HG03342 (cell line): ENCODE measurements at regions not wholly inside any gene's neighbourhood (a gene's known extent, or its start where the extent isn't known, plus 50 kb on each side); places are given as distances from the start of the nearest gene placed in this dataset.
"Not testable (repeated sequence)": the region's sequence is repeated elsewhere in the genome, so short reads cannot be mapped to it uniquely, and the experiment has no call there.

Experiments
- ATAC-seq: cut with Tn5 transposase; IDR thresholded peaks from one replicate; pipeline ENCODE4 v1.9.1; 2021; ENCODE audit warnings: mild to moderate bottlenecking, moderate library complexity; ENCODE audit not compliant: unreplicated experiment

DNA sequence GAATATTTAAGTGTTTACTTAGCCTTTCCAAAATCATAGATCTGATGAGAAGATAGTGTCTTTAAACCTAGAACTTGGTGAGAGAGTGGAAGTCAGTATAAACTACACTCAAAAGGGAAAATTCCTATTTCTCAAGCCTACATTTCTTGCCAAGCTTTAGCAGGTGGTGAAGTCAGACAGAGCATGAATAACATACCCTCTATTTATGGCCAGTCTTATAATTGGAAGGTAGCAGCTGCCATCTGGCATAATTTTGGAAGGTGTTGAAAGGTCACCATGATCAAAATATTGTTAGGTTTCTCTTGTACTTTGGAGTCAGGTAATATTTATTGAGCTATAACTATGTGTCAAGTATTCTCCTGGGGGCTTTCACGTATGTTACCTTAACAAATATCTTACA, 729.3 kb upstream of the KIF2B start:
- no peak for ATAC-seq

DNA sequence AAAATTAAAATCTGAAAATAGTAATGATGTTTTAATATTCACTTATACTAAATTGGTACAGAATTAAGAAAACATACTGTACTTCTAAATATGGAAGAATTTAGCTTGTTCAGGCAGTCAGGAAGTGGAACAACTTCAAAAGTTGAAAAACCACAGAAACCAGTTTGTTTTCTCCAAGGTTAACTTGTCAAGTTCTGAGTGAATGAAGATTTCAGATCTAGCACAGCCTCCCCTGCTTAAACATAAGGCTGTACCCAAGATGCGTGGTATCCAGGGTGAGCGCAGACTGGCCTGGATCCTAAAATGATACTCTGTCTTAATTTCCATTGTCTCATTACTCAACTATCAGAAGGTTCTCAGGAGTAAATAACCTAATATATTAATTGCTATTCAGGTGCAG, 730.7 kb upstream of the KIF2B start:
- ATAC-seq: no peak

DNA sequence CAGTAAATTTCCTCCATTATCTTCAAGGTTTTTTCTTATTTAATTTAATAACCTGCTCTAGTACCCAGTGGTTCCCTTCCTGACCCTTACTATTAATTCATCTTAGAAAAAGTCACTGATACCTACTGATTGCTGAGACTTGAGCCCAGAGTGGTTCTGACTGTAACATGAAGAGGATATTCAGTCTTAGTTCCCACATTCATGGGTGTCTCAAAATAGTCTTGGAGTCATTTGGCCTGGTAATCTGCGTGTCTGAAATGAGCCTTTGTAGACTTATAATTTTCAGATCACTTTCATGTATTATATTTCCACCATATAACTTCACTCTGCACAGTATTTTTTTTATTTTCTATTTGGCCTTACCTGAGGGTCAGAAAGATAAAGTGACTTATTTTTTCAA, 732.0 kb upstream of the KIF2B start:
- no peak for ATAC-seq

DNA sequence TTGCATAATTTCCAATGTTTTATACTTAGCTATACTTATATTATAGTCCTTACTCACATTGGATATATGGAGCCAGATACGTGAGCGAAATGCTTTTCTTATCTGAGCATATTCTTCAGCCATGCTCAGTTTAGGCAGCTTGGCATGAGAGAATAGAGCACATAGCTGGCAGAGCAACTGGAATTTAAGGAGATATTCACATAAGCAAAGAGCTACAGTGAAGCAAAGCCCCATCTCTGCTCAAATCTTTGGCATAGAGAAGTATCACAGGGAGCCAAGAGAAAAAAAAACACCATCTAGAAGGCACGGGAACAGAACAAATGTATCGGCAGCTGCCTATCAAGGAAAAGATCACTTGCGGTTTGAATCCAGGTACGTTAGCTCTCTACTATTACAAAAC, 734.2 kb upstream of the KIF2B start:
- no peak for ATAC-seq

DNA sequence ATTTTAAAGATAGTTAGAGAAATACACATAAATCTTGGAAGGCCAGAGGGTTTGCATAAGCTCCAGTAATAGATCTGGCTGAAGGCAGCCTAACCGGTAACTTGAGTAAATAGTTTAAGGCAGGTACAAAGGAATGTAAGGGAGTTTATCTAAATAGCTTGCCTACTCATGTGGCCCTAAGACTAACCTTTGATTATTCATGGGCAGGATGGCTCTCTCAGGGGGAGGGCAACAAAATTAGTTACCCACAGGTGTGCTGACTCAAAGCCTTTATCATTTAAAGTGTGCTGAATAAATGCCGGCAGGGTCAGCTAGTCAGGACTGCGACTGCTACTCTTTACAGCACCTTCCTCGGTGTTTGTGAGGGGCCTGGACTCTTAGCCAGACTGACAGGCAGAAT, 761.3 kb upstream of the KIF2B start:
- ATAC-seq: no peak

DNA sequence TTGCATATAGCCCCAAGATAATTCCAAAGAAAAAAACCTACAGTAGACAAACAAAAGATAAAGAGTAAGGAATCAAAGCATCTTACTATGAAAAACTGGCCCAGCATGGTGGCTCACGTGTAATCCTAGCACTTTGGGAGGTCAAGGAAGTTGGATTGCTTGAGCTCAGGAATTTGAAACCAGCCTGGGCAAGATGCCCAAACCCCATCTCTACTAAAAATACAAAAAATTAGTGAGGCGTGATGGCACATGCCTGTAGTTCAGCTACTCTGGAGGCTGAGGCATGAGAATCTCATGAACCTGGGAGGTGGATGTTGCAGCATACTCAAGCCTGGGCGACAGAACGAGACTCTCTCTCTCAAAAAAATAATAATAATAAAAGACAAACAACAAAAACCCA, 764.7 kb upstream of the KIF2B start:
- no peak for ATAC-seq

DNA sequence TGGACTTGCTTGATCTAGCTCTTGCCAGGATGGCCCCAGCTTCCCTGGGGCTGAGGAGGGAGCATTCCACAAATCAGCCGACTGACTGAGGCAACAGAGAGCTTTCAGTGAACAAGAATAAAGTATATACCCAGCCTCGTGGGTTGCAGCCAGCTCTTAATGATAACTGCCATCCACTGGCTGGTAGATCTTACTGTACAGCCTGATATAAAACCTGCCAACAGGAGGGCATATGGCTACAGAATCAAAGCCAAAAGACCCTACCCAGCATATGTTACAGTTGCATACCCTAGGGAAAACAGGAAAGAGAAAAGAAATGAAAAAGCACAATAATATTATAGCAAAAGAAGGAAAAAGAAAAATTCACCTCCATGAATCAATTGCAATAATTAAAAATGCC, 775.9 kb upstream of the KIF2B start:
- ATAC-seq: no peak

DNA sequence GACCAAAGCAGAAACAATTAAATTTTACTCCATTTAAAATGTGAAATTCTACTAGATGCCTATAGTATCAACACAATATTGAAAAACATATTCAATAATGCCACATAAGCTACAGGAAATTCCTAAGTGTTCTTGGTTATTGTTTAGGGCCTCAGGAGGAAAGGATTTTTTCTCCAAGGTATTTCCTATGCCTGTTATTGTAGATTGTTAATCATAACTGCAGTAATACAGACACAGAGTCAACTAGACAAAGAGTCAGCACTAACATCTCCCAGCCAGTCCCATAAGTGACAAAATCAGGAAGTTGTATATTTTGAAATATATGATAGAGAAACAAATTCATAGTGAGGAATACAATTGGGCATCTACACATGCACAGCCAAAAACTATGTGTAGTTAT, 782.7 kb upstream of the KIF2B start:
- no peak for ATAC-seq

DNA sequence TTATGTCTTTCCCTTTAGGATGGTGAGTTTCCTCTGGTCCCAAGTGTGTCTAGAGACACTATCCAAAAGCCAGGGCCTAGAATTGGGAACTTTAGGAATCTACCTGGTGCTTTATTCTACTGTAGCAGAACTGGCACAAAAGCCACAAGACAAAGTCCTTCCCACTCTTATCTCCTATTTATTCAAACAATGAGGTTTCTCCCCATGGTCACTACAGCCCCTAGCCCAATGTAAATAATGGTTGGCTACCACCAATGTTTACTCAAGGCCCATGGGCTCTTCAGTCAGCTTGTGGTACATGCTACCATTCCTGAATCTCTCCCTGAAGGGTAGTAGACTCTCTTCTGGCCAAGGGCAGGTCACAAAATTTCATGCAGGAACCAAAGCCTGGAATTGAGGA, 789.4 kb upstream of the KIF2B start:
- ATAC-seq: no peak

DNA sequence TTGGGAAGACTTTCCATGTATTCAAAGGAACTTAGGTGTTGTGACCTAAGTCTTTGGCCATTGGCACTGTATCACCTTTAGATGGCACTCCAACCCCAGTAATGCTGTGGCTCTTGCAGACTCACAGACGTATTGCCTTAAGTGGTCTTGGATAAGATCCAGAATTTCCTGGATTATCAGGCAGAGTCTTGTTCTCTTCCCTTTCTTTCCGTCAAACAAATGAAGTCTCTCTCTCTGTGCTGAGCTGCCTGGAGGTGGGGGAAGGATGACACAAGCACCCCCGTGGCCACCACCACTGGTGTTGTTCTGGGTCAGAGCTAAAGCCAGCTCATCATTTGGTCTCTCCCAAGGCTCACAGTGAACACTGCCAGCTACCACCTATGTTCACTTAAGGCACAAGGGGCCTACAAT, 789.9 kb upstream of the KIF2B start:
- no peak for ATAC-seq

DNA sequence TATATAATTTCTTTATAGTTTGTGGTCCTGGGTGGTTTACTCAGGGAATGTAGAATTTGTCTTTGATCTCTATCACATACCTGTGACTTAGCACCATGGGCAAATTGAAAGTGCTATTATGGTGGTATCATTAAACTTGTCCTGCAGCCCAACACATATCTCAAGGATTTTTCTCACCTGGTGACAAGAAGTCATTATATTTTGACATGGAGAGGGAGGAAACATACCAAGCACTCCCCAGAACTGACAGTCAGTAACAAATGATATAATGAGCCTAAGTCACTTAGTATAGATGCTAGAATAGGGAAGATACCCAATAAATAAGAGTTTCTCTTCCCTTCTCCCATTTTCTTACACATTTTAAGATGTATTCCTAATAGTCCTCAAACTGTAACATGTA, 805.5 kb upstream of the KIF2B start:
- no peak for ATAC-seq

DNA sequence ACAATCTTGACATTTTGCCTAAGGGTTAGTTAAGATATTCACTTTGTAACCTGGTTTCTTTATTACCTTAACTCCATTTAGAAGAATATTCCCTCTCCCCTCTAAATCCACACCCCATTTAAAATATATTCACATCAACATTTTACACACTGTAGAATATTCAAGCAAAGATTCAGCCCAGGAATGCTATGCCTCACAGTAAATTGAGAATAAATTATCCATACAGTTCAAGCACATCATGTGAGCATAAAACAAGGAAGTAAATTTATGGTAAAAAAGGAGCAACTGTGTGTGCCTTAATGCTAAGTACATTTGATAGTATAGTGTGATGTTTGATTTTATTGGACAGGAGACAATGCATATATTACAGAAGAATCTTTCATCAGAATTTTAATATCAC, 806.6 kb upstream of the KIF2B start:
- no peak for ATAC-seq

DNA sequence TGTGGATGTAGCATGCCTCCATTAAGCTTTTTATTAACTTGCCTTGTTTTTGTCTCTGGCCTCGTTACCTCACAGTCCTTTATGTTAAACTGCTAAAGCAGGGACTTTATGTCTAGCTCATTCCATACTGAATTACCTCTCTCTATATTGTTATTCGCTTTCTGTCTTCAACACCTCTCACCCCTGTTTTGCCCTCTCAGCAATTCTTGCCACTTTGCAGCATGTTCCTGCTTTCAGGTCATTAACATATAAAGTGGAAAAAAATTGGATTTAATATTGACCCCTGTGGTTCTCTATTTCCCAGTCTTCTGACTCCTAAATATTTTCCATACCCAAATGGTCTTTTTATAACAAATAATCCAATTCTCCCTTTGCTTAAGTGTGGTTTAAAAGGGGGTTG, 810.4 kb upstream of the KIF2B start:
- no peak for ATAC-seq

DNA sequence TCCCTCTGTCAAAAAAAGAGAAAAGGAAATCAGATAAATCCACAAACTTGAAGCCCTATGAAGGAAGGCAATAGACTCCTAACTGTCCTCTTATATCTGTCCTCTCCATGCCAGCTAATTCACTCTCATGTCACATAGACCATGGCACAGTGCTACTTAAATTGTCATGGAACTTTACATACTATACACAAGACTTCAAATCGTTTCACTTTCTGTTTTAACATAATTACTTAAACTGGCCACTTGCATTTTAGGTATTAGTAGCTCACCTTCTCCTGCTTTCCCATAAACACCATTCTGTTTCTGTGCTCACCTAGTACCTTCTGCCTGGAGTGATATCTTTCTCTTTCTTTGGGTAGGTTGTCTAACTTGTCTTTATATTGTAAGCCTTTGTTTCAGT, 816.7 kb upstream of the KIF2B start:
- no peak for ATAC-seq

DNA sequence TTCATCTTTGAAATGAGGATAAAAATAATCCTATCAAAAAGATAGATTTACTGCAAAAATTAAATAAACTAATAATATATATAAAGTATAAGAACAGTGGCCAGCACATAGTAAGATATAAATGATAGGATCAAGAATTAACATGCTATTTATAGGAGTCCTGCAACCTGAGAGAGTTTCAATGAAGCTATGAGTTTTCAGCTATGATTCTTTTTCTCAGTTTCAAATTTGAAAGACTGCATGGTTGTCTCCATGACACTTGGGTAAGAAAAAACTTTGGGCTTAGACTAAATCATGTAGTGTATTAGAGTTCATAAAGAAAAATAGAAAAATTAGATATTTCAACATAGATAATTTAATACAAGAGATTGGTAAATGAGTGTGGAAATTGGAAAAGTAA, 817.8 kb upstream of the KIF2B start:
- ATAC-seq: no peak

DNA sequence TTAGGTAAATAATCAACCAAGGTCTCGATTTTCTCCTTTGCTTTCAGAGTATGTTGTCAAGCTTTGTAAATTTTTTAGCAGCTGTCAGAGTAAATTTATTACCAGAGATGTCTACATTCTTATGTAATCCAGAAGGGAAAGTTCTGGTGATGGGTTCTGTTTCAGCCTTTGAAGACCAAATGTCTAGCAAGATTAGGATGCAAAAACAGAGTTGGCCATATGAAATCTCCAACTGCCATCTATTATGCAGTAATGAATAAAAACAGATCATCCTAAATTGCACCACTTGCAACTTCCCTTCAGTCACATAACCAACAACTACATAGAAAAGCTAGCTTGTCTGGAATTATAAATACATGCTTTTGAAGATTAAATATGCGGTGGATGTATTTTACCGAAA, 826.8 kb upstream of the KIF2B start:
- ATAC-seq: no peak

DNA sequence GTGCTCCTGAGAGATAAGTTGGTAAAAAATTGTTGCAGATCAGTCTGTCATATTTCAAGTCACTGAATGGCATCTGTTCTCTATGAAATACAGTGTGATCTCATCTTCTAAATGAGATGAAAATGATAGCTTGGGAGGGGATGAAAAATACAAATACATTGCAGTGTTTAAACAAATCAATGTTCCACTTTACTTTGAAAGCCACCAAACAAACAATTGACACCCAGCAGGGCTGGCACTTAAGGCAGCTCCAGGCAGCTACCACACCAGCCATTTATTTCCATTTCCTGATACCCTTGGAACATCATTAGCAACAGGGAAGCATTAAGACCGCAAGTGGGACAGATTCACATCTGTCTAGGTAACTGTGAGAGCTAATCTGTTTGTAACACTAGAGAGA, 827.6 kb upstream of the KIF2B start:
- no peak for ATAC-seq

DNA sequence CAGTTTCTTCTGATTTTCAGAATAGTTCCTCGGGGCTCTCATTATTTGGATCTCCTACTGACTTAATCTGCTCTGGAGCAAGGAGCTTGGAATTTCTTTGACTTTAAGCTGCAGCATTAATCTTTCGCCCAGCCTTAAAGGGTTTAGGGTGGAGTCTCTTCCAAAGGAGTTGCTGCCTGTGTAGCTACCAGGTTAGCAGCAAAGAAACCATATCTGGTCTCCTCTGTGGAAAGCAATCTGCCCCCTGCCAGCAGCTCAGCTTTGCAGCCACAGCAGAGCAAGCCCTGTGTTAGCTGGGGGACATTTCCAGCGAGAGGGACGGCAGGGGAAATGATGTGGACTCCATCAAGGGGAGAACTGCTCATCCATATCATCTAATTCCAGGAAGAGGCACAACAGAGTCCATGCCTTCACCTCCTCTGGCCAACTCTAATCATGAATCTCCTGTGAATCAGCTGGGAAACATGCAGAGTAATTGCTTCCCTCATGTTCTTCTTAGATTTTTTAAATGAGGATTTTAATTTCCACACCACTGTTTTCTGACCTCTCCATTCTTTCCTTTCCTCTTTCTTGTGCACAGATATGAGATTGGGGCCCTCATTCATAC, 827.6 kb upstream of the CA10 start:
- no peak for ATAC-seq

DNA sequence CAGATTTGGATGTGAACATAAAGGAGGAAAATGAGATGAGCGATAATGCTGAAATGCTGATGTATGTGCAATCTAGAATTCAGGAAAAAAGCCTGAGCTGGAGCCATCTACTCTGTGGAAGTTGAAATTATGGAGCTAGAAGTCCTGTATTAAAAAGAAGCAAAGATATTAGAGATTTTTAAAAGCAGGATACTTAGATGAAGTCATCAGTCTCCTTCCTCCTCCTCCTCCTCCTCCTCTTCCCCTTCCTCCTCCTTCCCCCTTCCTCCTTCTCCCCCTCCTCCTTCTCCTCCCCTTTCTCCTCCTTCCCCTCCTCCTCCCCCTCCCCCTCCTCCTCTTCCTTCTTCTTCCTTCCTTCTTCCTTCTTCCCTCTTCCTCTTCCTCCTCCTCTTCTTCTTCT, 823.8 kb upstream of the CA10 start:
- no peak for ATAC-seq

DNA sequence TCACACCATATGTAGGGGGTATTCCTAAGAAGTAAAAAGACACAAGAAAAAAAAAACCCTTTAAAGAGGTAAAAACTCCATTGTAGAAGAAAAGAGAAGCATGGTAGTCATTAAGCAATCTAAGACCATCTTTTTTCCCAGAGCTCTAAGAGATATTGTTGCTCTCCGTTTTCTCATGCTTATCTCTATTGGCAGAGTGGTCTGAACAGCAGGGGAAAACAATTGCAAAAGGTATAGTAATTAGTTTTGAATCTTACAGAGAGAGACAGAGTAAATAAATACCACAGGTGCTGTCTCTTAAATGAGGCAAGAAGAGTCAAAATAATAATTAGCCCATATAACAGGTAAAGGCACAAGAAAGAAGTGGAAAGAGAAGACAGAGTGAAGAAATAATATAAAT, 821.4 kb upstream of the CA10 start:
- ATAC-seq: no peak

DNA sequence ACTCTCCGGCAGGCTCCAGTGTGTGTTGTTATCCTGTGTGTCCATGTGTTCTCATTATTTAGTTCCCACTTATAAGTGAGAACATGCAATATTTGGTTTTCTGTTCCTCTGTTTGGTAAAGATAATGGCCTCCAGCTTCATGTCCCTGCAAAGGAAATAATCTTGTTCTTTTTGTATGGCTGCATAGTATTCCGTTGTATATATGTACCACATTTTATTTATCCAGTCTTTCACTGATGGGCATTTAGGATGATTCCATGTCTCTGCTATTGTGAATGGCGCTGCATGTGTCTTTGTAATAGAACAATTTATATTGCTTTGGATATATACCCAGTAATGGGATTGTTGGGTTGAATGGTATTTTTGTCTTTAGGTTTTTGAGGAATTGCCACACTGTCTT, 807.3 kb upstream of the CA10 start:
- no peak for ATAC-seq

DNA sequence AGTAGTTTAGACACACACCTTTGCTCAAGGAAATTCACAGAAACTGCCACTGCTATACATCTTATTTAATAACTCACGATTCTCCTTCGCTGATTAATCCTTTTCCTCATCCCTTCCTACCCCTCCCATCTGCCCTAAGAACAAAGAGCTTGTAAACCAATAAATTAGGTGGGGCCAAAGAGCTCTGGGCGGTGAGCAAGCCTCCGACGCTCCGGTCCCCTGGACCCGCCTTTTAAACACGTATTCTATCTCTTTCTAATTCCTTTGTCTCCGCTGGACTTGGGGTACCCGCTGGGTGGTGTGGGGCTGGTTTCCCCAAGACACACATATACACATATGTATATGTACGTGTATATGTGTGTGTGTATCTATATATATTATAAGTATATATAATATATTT, 803.2 kb upstream of the CA10 start:
- ATAC-seq: not testable (repeated sequence)

DNA sequence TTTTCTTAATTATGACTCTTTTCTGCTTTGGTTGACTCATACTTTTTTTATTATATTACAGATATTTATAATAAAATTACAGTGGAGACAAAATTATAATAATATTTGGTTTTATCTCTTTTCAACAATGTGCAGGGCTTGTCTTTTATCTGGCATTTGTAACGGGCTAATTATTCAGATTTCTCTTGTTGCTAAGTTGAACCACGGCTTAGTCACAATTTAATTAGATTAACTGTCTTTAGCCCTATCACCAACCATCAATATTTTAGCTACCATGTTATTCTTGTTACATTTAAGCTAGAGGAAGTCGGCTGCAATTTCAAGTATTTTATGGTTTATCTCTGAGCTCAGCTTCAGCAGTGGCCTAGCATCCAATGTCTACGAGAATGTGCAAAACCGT, 798.9 kb upstream of the CA10 start:
- no peak for ATAC-seq

DNA sequence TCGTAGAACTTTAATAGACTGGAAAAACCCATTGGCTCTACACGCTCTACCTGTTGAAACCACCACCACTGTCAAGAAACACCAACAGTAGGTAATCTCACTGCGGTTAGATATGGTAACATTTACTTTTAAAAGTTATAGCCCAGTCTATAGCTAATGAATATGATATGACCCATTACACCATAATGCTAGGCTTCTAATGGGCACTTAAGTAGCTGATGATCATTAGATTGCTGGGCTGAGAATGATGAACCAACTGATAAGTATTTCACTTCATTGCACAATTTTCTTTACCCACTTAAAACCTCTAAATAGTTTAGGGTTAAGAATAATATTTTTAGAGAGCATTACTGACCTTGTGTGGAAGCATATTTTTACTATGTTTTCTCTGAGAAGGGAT, 788.9 kb upstream of the CA10 start:
- no peak for ATAC-seq
